GM12875 (cell line): ENCODE measurements at regions not wholly inside any gene's neighbourhood (a gene's known extent, or its start where the extent isn't known, plus 50 kb on each side); places are given as distances from the start of the nearest gene placed in this dataset.

Experiments used
- H3K4me3 ChIP-seq: one replicate; pipeline ENCODE4 v1.5.1; 2011; ENCODE audit warnings: low read depth, low read length, control low read depth
- TF ChIP-seq, protein P1 (sequence below): IDR thresholded peaks from 2 replicates; pipeline ENCODE4 v1.5.1; 2011; ENCODE audit warnings: low read depth, mild to moderate bottlenecking, control low read depth, inconsistent platforms, low read length, moderate library complexity, borderline replicate concordance; ENCODE audit not compliant: insufficient read depth

DNA sequence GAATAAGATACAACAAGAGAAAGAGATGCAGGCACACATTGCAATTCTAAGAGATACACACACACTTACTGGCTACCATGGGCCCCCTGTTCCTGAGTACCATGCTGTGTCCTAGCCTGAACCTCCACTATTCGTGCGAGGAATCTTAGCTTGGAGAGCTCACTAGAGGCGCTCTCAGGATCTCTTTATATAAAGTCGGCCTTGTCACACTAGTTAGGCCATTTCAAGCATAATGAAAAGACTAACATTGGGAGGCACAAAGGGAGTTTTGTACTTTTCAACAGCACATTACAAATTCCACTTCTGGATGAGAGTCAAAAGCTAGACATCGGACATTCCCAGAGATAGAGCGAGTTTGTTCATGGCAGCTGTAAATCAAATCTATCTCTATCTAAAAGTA is 365.2 kb downstream of the DSEL start:
- TF ChIP-seq, protein P1, sequence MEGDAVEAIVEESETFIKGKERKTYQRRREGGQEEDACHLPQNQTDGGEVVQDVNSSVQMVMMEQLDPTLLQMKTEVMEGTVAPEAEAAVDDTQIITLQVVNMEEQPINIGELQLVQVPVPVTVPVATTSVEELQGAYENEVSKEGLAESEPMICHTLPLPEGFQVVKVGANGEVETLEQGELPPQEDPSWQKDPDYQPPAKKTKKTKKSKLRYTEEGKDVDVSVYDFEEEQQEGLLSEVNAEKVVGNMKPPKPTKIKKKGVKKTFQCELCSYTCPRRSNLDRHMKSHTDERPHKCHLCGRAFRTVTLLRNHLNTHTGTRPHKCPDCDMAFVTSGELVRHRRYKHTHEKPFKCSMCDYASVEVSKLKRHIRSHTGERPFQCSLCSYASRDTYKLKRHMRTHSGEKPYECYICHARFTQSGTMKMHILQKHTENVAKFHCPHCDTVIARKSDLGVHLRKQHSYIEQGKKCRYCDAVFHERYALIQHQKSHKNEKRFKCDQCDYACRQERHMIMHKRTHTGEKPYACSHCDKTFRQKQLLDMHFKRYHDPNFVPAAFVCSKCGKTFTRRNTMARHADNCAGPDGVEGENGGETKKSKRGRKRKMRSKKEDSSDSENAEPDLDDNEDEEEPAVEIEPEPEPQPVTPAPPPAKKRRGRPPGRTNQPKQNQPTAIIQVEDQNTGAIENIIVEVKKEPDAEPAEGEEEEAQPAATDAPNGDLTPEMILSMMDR = no peak
- no peak overlapping the region for H3K4me3 ChIP-seq

DNA sequence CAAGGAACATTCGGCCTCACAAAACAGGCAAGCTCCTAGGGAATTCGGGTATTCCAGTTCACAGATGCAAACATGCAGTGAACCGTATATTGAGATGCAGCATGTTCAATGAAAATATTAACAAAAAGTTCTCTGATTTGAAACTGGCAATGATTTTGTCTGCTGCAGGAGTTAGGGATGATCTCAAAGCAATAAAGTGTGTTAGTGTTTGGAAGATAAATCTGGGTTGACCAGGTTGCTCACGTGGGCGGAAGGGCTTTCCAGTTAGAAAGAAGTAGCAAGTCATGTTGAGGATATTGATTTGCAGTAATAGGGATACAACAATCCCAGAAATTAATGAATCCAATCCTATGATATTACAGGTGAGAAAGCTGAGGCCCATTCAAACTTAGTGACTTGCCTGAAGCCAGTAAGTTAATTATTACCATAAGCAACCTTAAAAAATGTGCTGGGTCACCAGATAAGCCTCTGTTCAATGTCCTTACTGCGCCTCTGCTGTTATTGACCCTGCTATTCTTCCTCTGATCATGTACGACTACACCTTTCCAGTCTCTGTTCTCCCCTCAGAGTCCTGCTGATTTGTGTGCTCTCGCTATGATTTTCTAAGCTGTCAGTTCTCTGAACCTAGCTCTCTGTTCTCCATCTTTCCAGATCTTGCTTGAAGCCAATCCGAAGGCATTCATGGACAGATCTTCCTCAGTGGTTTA is 370.8 kb downstream of the DSEL start:
- H3K4me3 ChIP-seq = no peak overlapping the region
- TF ChIP-seq, protein P1 = no peak

- H3K4me3 ChIP-seq = no peak overlapping the region
- TF ChIP-seq, protein P1 = no peak
These were observed 372.2 kb downstream of the DSEL start for GRCh38 chr18:67144329-67144728.

DNA sequence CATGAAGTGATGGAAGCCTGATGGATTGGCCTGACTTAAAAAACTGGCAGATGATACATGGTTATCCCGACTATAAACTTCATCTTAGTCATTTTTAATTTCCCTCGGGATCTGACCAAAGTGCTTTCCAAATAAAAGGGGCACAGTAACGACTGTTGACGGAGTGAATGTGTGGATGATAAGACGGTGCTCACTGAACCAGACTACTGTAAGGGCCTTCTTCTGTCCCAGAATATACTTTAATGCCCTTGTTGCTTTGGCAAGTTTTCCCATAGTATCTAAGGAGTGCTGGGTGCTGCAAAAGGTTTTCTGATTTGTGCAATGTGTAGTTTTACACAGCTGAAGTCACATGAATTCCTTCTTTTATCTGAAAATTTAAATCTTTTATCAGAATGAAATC is 373.5 kb downstream of the DSEL start:
- H3K4me3 ChIP-seq = no peak overlapping the region
- TF ChIP-seq, protein P1 = no peak

- TF ChIP-seq, protein P1 = no peak
- no peak overlapping the region for H3K4me3 ChIP-seq
These were observed 373.9 kb downstream of the DSEL start for GRCh38 chr18:67142604-67143003.

DNA sequence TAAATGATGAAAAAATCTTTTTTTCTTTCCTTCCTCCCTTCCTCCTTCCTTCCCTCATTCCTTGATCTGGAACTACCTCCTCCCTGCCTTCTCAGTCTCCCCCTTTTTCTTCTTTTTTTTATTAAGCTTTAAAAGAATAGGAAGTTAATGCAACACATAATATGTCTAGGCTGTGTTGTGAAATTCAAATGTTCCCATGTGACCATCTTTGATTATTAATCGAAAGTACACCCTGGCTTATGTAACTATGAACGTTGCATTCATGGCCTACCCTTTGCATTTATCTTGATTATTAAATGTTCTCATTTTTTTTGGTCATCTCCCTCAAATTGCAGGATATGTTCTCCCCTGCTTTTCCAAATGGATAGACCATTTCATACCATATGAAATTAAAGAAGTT is 376.0 kb downstream of the DSEL start:
- TF ChIP-seq, protein P1 = no peak
- no peak overlapping the region for H3K4me3 ChIP-seq

- TF ChIP-seq, protein P1 = no peak
These were observed 376.6 kb downstream of the DSEL start for GRCh38 chr18:67139899-67140298.

More at GRCh38 chr18:67139899-67140298, 376.6 kb downstream of the DSEL start:
- H3K4me3 ChIP-seq = no peak overlapping the region
